Uterus (tissue), 2 donors: ENCODE measurements at regions not wholly inside any gene's neighbourhood (a gene's known extent, or its start where the extent isn't known, plus 50 kb on each side); places are given as distances from the start of the nearest gene placed in this dataset.

ENCODE experiments used
- CTCF ChIP-seq, 4 experiments: fragments of 200-600 bp in 2 of 4; fragments of 450-650 bp in 2 of 4; sonication (generic) in 2 of 4; IDR thresholded peaks; one replicate each; pipeline ENCODE4 v1.5.1; 2016 to 2019; ENCODE audit warnings: antibody characterized with exemption in 4 of 4, mild to moderate bottlenecking in 2 of 4, moderate library complexity in 1 of 4
- POLR2A ChIP-seq, 2 donors: fragments of 450-650 bp; IDR thresholded peaks; one replicate each; pipeline ENCODE4 v1.6.1; 2016; ENCODE audit warnings: antibody characterized with exemption in 2 of 2, mild to moderate bottlenecking in 1 of 2, moderate library complexity in 1 of 2

GRCh38 chr3:157829786-157830185 lies 276.4 kb downstream of the SHOX2 start:
- TF ChIP-seq CTCF (IDR thresholded peaks at IDR 0.05): no peak
- no peak for TF ChIP-seq POLR2A (IDR thresholded peaks at IDR 0.05)
